ENCODE measurements at regions not wholly inside any gene's neighbourhood (a gene's known extent, or its start where the extent isn't known, plus 50 kb on each side); places are given as distances from the start of the nearest gene placed in this dataset.

DNA sequence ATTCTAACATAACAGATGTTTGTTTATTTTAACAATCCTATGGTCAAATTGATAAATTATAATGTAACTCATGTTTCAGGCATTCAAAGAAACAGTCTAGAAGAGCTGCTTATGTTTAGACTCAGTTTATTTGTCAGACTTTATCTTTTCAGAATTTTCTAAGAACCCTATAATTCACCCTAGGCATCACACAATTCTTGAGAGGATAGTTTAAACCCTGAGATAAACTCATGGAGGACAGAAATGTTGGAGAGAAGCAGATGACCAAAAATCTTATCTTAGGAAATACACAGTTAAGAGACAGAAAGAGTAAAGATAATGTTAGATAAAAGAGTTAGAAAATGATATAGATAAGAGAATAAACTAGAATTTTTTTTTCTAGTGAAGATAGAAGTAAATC is 1185.7 kb upstream of the SLC10A2 start:
- H4K20me1 ChIP-seq (ENCODE audit: insufficient read depth): no peaks in the 10 kb centered on the region
- no peak for TF ChIP-seq EZH2 (IDR thresholded peaks at IDR 0.05; ENCODE audit: insufficient read depth, poor library complexity, severe bottlenecking)
- no peak for TF ChIP-seq EZH2phosphoT487 (IDR thresholded peaks at IDR 0.05; ENCODE audit: insufficient read depth, low read depth)
- in situ Hi-C loops (cut with MboI): no loop called here

DNA sequence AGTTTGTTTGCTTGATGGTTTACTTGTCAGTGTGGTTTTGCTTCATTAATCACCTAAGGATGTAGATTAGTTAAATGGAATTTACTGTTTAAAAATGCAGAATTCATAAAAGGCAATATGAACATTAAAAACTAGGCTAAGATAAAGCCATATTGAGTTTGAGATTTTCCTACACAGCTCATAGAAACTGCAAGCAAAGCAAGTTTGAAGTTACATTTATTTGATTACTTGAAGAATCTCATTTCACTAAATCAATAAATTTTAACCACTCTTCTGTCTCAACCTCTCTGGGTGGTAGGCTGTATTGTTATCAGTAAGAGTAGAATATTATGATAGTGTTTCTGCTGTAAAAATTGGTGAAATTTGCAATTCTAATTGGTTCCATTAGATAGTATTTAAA is 1180.7 kb upstream of the SLC10A2 start:
- Histone ChIP-seq H3K9me2 (ENCODE audit: insufficient read depth) (no peaks in the 10 kb centered on the region), H2AFZ (no peak overlapping the region), H3K27ac (no peak overlapping the region), H3K36me3 (ENCODE audit: low read depth) (no peaks in the 10 kb centered on the region), H3K4me3 (no peak overlapping the region), H3K79me2 (ENCODE audit: insufficient read depth) (no peaks in the 10 kb centered on the region), H3K4me1 (ENCODE audit: insufficient read depth) (no peaks in the 10 kb centered on the region), H3F3A (ENCODE audit: insufficient read depth) (no peaks in the 10 kb centered on the region), H4K20me1 (ENCODE audit: insufficient read depth) (no peaks in the 10 kb centered on the region), H3K9ac (no peak overlapping the region), H3K9me3 (ENCODE audit: low read depth) (no peaks in the 10 kb centered on the region), H3K4me2 (ENCODE audit: unreplicated experiment) (no peak overlapping the region), H3K27me3 (replicated peaks; ENCODE audit: insufficient read depth) (no peaks in the 10 kb centered on the region)
- in situ Hi-C loops (cut with MboI): no loop called here
- TF ChIP-seq EZH2phosphoT487 (IDR thresholded peaks at IDR 0.05; ENCODE audit: insufficient read depth, low read depth) (no peak), EZH2 (IDR thresholded peaks at IDR 0.05; ENCODE audit: insufficient read depth, poor library complexity, severe bottlenecking) (no peak)
- no peak for DNase-seq

More for the DNA sequence above, 1185.7 kb upstream of the SLC10A2 start:
- H3K4me1 ChIP-seq (ENCODE audit: insufficient read depth): no peaks in the 10 kb centered on the region
- no peak overlapping the region for H3K4me2 ChIP-seq (ENCODE audit: unreplicated experiment)
- H3K79me2 ChIP-seq (ENCODE audit: insufficient read depth): no peaks in the 10 kb centered on the region
- no peak overlapping the region for H3K4me3 ChIP-seq
- no peaks in the 10 kb centered on the region for H3K36me3 ChIP-seq (ENCODE audit: low read depth)
- no peak overlapping the region for H3K27ac ChIP-seq
- no peaks in the 10 kb centered on the region for H3K27me3 ChIP-seq (replicated peaks; ENCODE audit: insufficient read depth)
- no peaks in the 10 kb centered on the region for H3K9me2 ChIP-seq (ENCODE audit: insufficient read depth)
- H3K9ac ChIP-seq: no peak overlapping the region
- H2AFZ ChIP-seq: no peak overlapping the region
- no peak for DNase-seq
- H3F3A ChIP-seq (ENCODE audit: insufficient read depth): no peaks in the 10 kb centered on the region
- H3K9me3 ChIP-seq (ENCODE audit: low read depth): no peaks in the 10 kb centered on the region

DNA sequence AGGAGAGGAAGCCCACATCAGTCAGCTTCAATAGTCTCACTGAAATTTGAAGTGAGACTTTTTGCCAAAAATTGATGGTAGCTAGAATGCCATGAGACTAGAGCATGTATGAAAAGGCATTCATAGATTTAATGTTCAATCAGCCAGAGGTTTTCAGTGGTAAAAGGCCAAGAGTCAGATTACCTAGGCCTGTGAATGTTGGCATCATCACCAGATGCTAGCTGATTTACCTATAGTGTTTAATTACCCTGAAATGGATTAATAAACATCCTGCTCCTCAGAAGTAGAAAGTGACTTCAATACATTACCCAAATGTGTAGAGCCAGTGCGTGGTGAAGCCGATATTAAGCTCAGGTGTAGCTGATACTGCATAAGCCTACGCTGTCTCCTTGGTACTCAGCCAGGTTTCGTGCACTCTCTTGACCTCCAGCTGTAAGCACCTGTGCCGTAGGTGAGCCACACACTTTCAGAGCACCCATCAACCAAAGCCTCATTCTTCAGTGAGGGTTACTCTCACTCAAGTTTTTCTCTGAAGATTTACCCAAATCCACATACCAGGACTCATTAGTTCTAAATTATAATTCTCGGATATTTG is 1140.3 kb upstream of the SLC10A2 start:
- Histone ChIP-seq H3K79me2 (ENCODE audit: insufficient read depth) (no peaks in the 10 kb centered on the region), H3K9me3 (ENCODE audit: low read depth) (no peaks in the 10 kb centered on the region), H3K27ac (no peak overlapping the region), H4K20me1 (ENCODE audit: insufficient read depth) (no peaks in the 10 kb centered on the region), H3F3A (ENCODE audit: insufficient read depth) (no peaks in the 10 kb centered on the region), H3K4me1 (ENCODE audit: insufficient read depth) (no peaks in the 10 kb centered on the region), H3K36me3 (ENCODE audit: low read depth) (no peaks in the 10 kb centered on the region), H3K9me2 (ENCODE audit: insufficient read depth) (no peaks in the 10 kb centered on the region), H2AFZ (no peak overlapping the region), H3K27me3 (replicated peaks; ENCODE audit: insufficient read depth) (no peaks in the 10 kb centered on the region), H3K4me2 (ENCODE audit: unreplicated experiment) (no peak overlapping the region), H3K9ac (no peak overlapping the region), H3K4me3 (no peak overlapping the region)
- 38% methylated on average over 6 of the region's 6 CpGs for WGBS, 2 experiments (ENCODE audit: low coverage in 1 of 2, low lambda C conversion rate in 2 of 2, missing lambda C conversion rate in 2 of 2)
- no peak for DNase-seq
- TF ChIP-seq EZH2 (IDR thresholded peaks at IDR 0.05; ENCODE audit: insufficient read depth, poor library complexity, severe bottlenecking) (no peak), EZH2phosphoT487 (IDR thresholded peaks at IDR 0.05; ENCODE audit: insufficient read depth, low read depth) (no peak)
- in situ Hi-C loops (cut with MboI): no loop called here

DNA sequence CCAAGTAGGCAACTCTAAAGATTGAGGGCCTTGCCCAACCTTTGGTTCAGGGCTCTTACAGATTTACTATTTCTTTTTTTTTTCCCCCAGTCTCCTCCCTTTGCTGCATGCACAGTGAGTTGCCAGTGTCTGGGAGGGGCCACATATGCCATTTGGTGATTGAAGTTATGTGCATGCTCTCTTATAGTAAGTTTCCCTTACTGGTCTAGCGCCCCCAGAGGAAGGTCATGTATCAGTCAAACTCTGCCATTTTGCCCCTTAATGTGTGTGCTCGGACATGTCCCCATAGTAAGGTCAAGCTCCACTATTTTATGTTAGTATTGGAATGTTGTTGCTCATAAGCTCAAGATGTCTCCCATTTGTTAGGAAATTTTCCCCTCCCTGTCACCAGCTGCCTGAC is 1138.0 kb upstream of the SLC10A2 start:
- DNase-seq: no peak
- Histone ChIP-seq H3K36me3 (ENCODE audit: low read depth) (no peaks in the 10 kb centered on the region), H3K9ac (no peak overlapping the region), H3K4me2 (ENCODE audit: unreplicated experiment) (no peak overlapping the region), H3K9me2 (ENCODE audit: insufficient read depth) (no peaks in the 10 kb centered on the region), H4K20me1 (ENCODE audit: insufficient read depth) (no peaks in the 10 kb centered on the region), H3K79me2 (ENCODE audit: insufficient read depth) (no peaks in the 10 kb centered on the region), H3K4me1 (ENCODE audit: insufficient read depth) (no peaks in the 10 kb centered on the region), H3K9me3 (ENCODE audit: low read depth) (no peaks in the 10 kb centered on the region), H3K27ac (no peak overlapping the region), H3K4me3 (no peak overlapping the region), H3K27me3 (replicated peaks; ENCODE audit: insufficient read depth) (no peaks in the 10 kb centered on the region), H3F3A (ENCODE audit: insufficient read depth) (no peaks in the 10 kb centered on the region), H2AFZ (no peak overlapping the region)
- TF ChIP-seq EZH2phosphoT487 (IDR thresholded peaks at IDR 0.05; ENCODE audit: insufficient read depth, low read depth): no peak
- in situ Hi-C loops (cut with MboI): no loop called here
- 11 to 14% methylated on average over 2 of the region's 2 CpGs for WGBS, 2 experiments (ENCODE audit: low coverage in 1 of 2, low lambda C conversion rate in 2 of 2, missing lambda C conversion rate in 2 of 2)

DNA sequence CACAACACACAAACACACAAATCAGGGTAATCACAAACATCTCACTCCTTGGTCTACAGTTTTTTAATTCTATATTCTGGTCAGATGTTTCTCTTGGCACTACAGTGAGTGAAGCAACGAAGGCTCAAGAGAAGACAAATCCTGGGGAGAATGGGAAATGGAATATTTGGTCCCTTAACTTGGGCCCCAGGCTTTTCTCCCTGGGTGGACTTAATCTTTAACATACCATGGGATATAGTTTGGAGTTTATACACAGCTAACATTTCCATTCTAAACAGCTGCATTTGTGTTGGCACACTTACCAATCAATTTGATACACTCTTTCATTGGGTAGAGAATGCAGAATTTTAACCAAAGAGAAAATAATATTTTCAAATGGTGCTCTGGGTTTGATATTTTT is 1132.6 kb upstream of the SLC10A2 start:
- 3 to 5% methylated on average over 1 of the region's 1 CpG for WGBS, 2 experiments (ENCODE audit: low coverage in 1 of 2, low lambda C conversion rate in 2 of 2, missing lambda C conversion rate in 2 of 2)
- no peak overlapping the region for H3K4me2 ChIP-seq (ENCODE audit: unreplicated experiment)
- no peak overlapping the region for H3K4me3 ChIP-seq
- H3K9ac ChIP-seq: no peak overlapping the region
- H3K4me1 ChIP-seq (ENCODE audit: insufficient read depth): no peaks in the 10 kb centered on the region
- in situ Hi-C loops (cut with MboI): no loop called here
- TF ChIP-seq EZH2 (IDR thresholded peaks at IDR 0.05; ENCODE audit: insufficient read depth, poor library complexity, severe bottlenecking): no peak
- H3K36me3 ChIP-seq (ENCODE audit: low read depth): no peaks in the 10 kb centered on the region
- no peaks in the 10 kb centered on the region for H3K79me2 ChIP-seq (ENCODE audit: insufficient read depth)
- DNase-seq: no peak
- no peaks in the 10 kb centered on the region for H4K20me1 ChIP-seq (ENCODE audit: insufficient read depth)
- no peak overlapping the region for H3K27ac ChIP-seq
- no peaks in the 10 kb centered on the region for H3K9me2 ChIP-seq (ENCODE audit: insufficient read depth)
- no peaks in the 10 kb centered on the region for H3K9me3 ChIP-seq (ENCODE audit: low read depth)
- H3K27me3 ChIP-seq (replicated peaks; ENCODE audit: insufficient read depth): no peaks in the 10 kb centered on the region
- H2AFZ ChIP-seq: no peak overlapping the region
- no peaks in the 10 kb centered on the region for H3F3A ChIP-seq (ENCODE audit: insufficient read depth)
